Kidney (tissue), 13 donors: ENCODE measurements at regions not wholly inside any gene's neighbourhood (a gene's known extent, or its start where the extent isn't known, plus 50 kb on each side); places are given as distances from the start of the nearest gene placed in this dataset.

Experiments
- DNase-seq, 5 donors: peaks; one replicate each; pipeline ENCODE4 v3.0.0-alpha.2; 2013 to 2020
- FAIRE-seq: peaks from 2 replicates; lab custom pipeline; 2012; peaks lifted over from hg19 to GRCh38; lab: Jason Lieb, UNC
- H3K27ac ChIP-seq, 2 donors: one replicate each; pipeline ENCODE4 v1.7.0; 2013; ENCODE audit warnings: low read depth in 2 of 2, low read length in 2 of 2, inconsistent platforms in 1 of 2
- H3K27me3 ChIP-seq: one replicate; pipeline ENCODE4 v1.7.1; 2013; ENCODE audit warnings: low read length, inconsistent platforms; ENCODE audit not compliant: control insufficient read depth, insufficient read depth
- H3K36me3 ChIP-seq, 3 donors: one replicate each; pipeline versions ENCODE4 v1.7.0 to v1.7.1; 2013; ENCODE audit warnings: low read length in 3 of 3, control low read depth in 1 of 3, inconsistent platforms in 1 of 3; ENCODE audit not compliant: insufficient read depth in 3 of 3, control insufficient read depth in 2 of 3
- H3K4me1 ChIP-seq, 3 donors: one replicate each; pipeline versions ENCODE4 v1.7.0 to v1.7.1; 2013; ENCODE audit warnings: low read length in 3 of 3, inconsistent platforms in 1 of 3, low read depth in 1 of 3; ENCODE audit not compliant: control insufficient read depth in 2 of 3, insufficient read depth in 2 of 3
- H3K4me3 ChIP-seq, 3 donors: one replicate each; pipeline versions ENCODE4 v1.7.0 to v1.8.1; 2013; ENCODE audit warnings: low read length in 3 of 3, control low read depth in 1 of 3, inconsistent platforms in 1 of 3
- H3K9ac ChIP-seq, 3 donors: one replicate each; pipeline versions ENCODE4 v1.7.0 to v1.7.1; 2013; ENCODE audit warnings: low read length in 3 of 3, control low read depth in 1 of 3, inconsistent platforms in 1 of 3
- H3K9me3 ChIP-seq, 3 donors: one replicate each; pipeline versions ENCODE4 v1.7.0 to v1.7.1; 2013; ENCODE audit warnings: low read length in 3 of 3, control low read depth in 1 of 3, inconsistent platforms in 1 of 3; ENCODE audit not compliant: control insufficient read depth in 2 of 3, insufficient read depth in 1 of 3
- intact Hi-C: fragments of 100-400 bp; cut with DNase I; formaldehyde crosslinking; loops from one replicate; pipeline ENCODE4 v1.11.1; 2022
- TF ChIP-seq, protein P1 (sequence below): IDR thresholded peaks from 3 replicates; pipeline ENCODE4 v1.5.1; 2012; ENCODE audit warnings: mild to moderate bottlenecking, moderate library complexity, borderline replicate concordance; ENCODE audit not compliant: insufficient read depth; ENCODE audit errors: extremely low read depth
- donor health status: control.
- donor health status: control.
- donor health status: control.
- donor health status: control.
- donor health status: control.
- donor health status: DM: yes; HTN: yes; CAD: no.
- donor health status: Normal renal cell carcinoma (clear cell type).

DNA sequence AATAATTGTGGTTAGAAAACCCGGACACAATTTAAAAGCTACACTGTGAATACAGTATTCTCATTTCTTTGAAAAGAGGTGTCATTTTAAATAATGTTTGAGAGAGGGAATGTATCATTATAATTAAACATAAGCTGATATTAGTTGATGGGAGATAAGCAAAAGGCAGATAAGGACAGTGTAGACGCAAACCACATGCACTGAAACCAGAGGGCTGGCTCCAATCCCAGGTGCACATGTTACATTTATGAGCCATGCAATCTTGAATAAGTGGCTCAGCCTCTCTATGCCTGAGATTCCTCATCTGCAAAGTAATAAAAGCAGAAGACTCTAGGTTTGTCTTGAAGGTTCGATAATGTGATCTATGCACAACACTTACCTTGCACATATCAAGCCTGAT is 238.7 kb downstream of the EFNB2 start:
- Histone ChIP-seq H3K27me3 (no peaks in the 10 kb centered on the region), H3K27ac (no peak overlapping the region), H3K9me3 (no peaks in the 10 kb centered on the region), H3K9ac (no peak overlapping the region), H3K4me3 (no peak overlapping the region), H3K36me3 (no peaks in the 10 kb centered on the region), H3K4me1 (no peaks in the 10 kb centered on the region)
- TF ChIP-seq, protein P1, sequence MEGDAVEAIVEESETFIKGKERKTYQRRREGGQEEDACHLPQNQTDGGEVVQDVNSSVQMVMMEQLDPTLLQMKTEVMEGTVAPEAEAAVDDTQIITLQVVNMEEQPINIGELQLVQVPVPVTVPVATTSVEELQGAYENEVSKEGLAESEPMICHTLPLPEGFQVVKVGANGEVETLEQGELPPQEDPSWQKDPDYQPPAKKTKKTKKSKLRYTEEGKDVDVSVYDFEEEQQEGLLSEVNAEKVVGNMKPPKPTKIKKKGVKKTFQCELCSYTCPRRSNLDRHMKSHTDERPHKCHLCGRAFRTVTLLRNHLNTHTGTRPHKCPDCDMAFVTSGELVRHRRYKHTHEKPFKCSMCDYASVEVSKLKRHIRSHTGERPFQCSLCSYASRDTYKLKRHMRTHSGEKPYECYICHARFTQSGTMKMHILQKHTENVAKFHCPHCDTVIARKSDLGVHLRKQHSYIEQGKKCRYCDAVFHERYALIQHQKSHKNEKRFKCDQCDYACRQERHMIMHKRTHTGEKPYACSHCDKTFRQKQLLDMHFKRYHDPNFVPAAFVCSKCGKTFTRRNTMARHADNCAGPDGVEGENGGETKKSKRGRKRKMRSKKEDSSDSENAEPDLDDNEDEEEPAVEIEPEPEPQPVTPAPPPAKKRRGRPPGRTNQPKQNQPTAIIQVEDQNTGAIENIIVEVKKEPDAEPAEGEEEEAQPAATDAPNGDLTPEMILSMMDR, result no peak
- no peak for FAIRE-seq
- no peak for DNase-seq
- intact Hi-C loops, result no loop called here

DNA sequence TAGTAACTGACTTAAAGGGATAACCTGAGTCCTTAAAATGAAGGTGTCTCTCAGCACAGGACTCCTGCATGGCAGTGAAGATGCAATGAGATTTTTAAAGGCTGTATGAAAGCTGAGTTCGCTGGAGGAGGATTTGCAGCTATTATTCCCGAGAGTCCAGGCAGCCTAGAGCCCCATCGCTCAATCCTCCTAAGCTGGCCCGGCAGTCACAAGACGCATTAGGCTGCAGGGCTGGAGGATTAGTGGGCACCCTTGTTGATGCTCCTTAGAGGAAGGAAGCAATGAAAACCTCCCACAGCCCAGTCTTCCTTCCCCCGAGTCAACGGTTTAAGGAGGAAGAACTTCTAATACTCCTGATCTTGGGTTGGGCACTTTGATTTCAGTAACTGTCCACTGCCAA is 239.5 kb downstream of the EFNB2 start:
- FAIRE-seq (no peak), DNase-seq (no peak)
- H3K9me3 ChIP-seq, result no peaks in the 10 kb centered on the region
- no peak overlapping the region for H3K9ac ChIP-seq
- H3K4me3 ChIP-seq, result no peak overlapping the region
- no peak overlapping the region for H3K27ac ChIP-seq
- intact Hi-C loops, result no loop called here
- no peaks in the 10 kb centered on the region for H3K36me3 ChIP-seq
- H3K4me1 ChIP-seq, result no peaks in the 10 kb centered on the region
- no peaks in the 10 kb centered on the region for H3K27me3 ChIP-seq
- TF ChIP-seq, protein P1, result no peak

DNA sequence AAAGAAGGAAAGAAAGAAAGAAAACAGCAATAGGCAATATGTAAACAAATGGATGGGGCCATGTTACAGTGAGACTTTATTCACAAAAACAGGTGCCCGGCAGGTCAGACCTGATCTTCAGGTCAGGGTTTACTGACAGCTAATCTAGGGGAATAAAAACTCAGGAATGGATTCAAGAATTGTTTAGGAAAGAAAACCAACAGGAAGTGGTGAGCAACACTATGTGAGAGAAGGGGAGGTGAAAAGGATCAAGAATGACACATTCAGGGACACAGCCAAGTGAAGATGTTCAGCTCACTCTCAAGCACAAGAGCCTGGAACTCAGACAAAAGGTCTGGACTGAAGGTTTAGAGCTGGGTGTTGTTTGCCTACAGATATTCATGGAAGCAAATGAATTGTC is 244.5 kb downstream of the EFNB2 start:
- no peaks in the 10 kb centered on the region for H3K36me3 ChIP-seq
- H3K4me1 ChIP-seq, result no peaks in the 10 kb centered on the region
- H3K27me3 ChIP-seq, result no peaks in the 10 kb centered on the region
- H3K9ac ChIP-seq, result no peak overlapping the region
- H3K27ac ChIP-seq, result no peak overlapping the region
- no peak overlapping the region for H3K4me3 ChIP-seq
- DNase-seq (no peak), FAIRE-seq (no peak)
- TF ChIP-seq, protein P1, result no peak
- intact Hi-C loops, result no loop called here
- H3K9me3 ChIP-seq, result no peaks in the 10 kb centered on the region

DNA sequence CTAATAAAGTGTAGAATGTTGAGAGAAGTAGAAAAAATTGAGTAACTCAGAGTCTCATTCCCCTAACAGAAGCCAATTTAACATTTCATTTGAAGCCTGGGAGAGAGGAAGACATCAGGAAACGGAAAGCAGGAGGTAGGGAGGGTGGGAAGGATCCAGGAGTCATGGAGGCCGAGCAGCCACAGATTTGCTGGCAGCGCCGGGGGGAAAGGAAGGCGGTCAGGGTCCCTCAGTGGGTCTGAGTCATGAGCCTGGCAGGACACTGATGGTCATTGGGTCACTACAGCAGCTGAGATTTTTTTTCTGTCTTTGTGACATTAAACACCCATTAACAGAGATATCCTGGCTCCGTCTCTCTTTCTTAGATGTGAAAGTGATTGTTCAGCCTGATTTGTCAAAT is 248.1 kb downstream of the EFNB2 start:
- Histone ChIP-seq H3K27ac (no peak overlapping the region), H3K36me3 (no peaks in the 10 kb centered on the region), H3K9ac (no peak overlapping the region), H3K9me3 (peaks cover 0 to under 1% (median 0%) of the 10 kb centered on the region in 3 donors), H3K4me3 (no peak overlapping the region), H3K4me1 (no peaks in the 10 kb centered on the region), H3K27me3 (no peaks in the 10 kb centered on the region)
- FAIRE-seq (no peak), DNase-seq (no peak)
- TF ChIP-seq, protein P1, result no peak
- intact Hi-C loops, result no loop called here
